MCF 10A (cell line): ENCODE measurements at regions not wholly inside any gene's neighbourhood (a gene's known extent, or its start where the extent isn't known, plus 50 kb on each side); places are given as distances from the start of the nearest gene placed in this dataset.

ENCODE experiments used
- BruUV-seq: library from RNA; stranded (reverse); fragments of 400-500 nt; replicated peaks from 2 replicates; lab custom pipeline; 2021; lab: Mats Ljungman, UMichigan
- CTCF ChIA-PET: fragments of 300-600 bp; sonication (Branson Sonifier 250); formaldehyde crosslinking; extraction: SDS; loops from one replicate; lab custom pipeline; 2021; ENCODE audit warnings: antibody characterized with exemption, inconsistent platforms; lab: Yijun Ruan, JAX
- POLR2A ChIA-PET: fragments of 300-600, 350-650 bp; sonication (Branson Sonifier 250); formaldehyde crosslinking; extraction: SDS; loops from one replicate; lab custom pipeline; 2020; ENCODE audit warnings: antibody characterized with exemption, inconsistent platforms; lab: Yijun Ruan, JAX
- DNase-seq: peaks from one replicate; pipeline ENCODE4 v3.0.0-alpha.2; 2018; ENCODE audit not compliant: unreplicated experiment
- H3K27ac Mint-ChIP-seq: one replicate; pipeline ENCODE4 v1.8.0; 2022; ENCODE audit warnings: mild to moderate bottlenecking, low read depth, mixed read lengths; ENCODE audit not compliant: unreplicated experiment
- H3K27me3 Mint-ChIP-seq: one replicate; pipeline ENCODE4 v1.8.0; 2022; ENCODE audit warnings: mixed read lengths; ENCODE audit not compliant: insufficient read depth, unreplicated experiment
- H3K36me3 Mint-ChIP-seq: one replicate; pipeline ENCODE4 v1.8.0; 2022; ENCODE audit warnings: mild to moderate bottlenecking, moderate library complexity, mixed read lengths; ENCODE audit not compliant: insufficient read depth, unreplicated experiment
- H3K4me1 Mint-ChIP-seq: one replicate; pipeline ENCODE4 v1.8.0; 2022; ENCODE audit warnings: mixed read lengths; ENCODE audit not compliant: insufficient read depth, unreplicated experiment
- H3K4me3 Mint-ChIP-seq: one replicate; pipeline ENCODE4 v1.8.0; 2022; ENCODE audit warnings: mild to moderate bottlenecking, moderate library complexity, mixed read lengths; ENCODE audit not compliant: unreplicated experiment
- H3K9me3 Mint-ChIP-seq: one replicate; pipeline ENCODE4 v1.8.0; 2022; ENCODE audit warnings: mixed read lengths; ENCODE audit not compliant: unreplicated experiment
- CTCF ChIP-seq: fragments of 200-600 bp; IDR thresholded peaks from one replicate; pipeline ENCODE4 v1.8.0; 2022; ENCODE audit warnings: antibody characterized with exemption, mild to moderate bottlenecking; ENCODE audit not compliant: unreplicated experiment
- intact Hi-C: fragments of 100-400 bp; cut with micrococcal nuclease; formaldehyde crosslinking; loops from 2 replicates; pipeline ENCODE4 v1.14.1; 2022

GRCh38 chr4:132125131-132125530, 1024.0 kb upstream of the PCDH10 start:
- CTCF ChIA-PET, result no interaction called here
- Mint-ChIP-seq H3K27ac (no peak overlapping the region), H3K4me1 (no peaks in the 10 kb centered on the region), H3K27me3 (no peaks in the 10 kb centered on the region), H3K36me3 (no peaks in the 10 kb centered on the region), H3K9me3 (peaks cover 8% of the 10 kb centered on the region), H3K4me3 (no peak overlapping the region)
- intact Hi-C loops, result no loop called here
- DNase-seq, result no peak
- no peak for TF ChIP-seq CTCF
- POLR2A ChIA-PET, result no interaction called here
- no TSS peak for BruUV-seq

GRCh38 chr4:132132433-132132832, 1016.7 kb upstream of the PCDH10 start:
- ChIA-PET CTCF (no interaction called here), POLR2A (no interaction called here)
- Mint-ChIP-seq H3K4me1 (no peaks in the 10 kb centered on the region), H3K9me3 (no peaks in the 10 kb centered on the region), H3K27me3 (no peaks in the 10 kb centered on the region), H3K36me3 (no peaks in the 10 kb centered on the region), H3K27ac (no peak overlapping the region), H3K4me3 (no peak overlapping the region)
- intact Hi-C loops, result no loop called here
- DNase-seq, result no peak
- BruUV-seq, result no TSS peak
- no peak for TF ChIP-seq CTCF

DNA sequence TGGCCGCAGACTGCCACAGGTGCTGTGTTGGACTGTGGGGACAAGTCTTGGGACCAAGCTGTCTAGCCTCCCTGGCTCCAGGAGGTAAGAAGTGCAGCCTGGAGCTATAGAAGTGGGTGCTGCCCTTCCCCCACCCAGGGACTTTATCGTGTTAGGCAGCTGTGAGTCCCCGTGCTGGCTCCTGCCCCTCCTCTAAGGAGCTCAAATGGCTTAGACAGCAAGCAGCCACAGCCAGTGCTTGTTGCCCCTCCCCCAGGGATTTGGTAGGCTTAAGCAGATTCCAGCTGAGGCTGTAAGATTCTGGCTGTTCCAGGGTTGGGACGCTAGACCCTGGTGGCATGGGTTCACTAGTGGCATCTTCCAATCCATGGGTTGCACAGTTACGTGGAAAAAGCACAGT, 979.4 kb upstream of the PCDH10 start:
- Mint-ChIP-seq H3K27me3 (no peaks in the 10 kb centered on the region), H3K27ac (no peak overlapping the region), H3K9me3 (peaks cover 7% of the 10 kb centered on the region), H3K36me3 (no peaks in the 10 kb centered on the region), H3K4me3 (no peak overlapping the region), H3K4me1 (no peaks in the 10 kb centered on the region)
- no peak for DNase-seq
- POLR2A ChIA-PET, result no interaction called here
- BruUV-seq, result no TSS peak
- CTCF ChIA-PET, result interaction anchor here (0.6 kb wide), 1 partner anchor 311 kb away, joined by 3 read pairs; no protein-coding TSS in a partner anchor
- intact Hi-C loops, result no loop called here
- TF ChIP-seq CTCF, result no peak

- ChIA-PET POLR2A (interaction anchor here (0.5 kb wide), 1 partner anchor 69 kb away, joined by 5 read pairs; no protein-coding TSS in a partner anchor), CTCF (no interaction called here)
- no TSS peak for BruUV-seq
- H3K27me3 Mint-ChIP-seq, result no peaks in the 10 kb centered on the region
- intact Hi-C loops, result no loop called here
- no peak for TF ChIP-seq CTCF
- H3K4me1 Mint-ChIP-seq, result peaks cover 5% of the 10 kb centered on the region
- H3K36me3 Mint-ChIP-seq, result no peaks in the 10 kb centered on the region
- DNase-seq, result peak; percentile 11
- peaks cover 7% of the 10 kb centered on the region for H3K9me3 Mint-ChIP-seq
- H3K4me3 Mint-ChIP-seq, result no peak overlapping the region
- H3K27ac Mint-ChIP-seq, result no peak overlapping the region
These were observed 969.1 kb upstream of the PCDH10 start for GRCh38 chr4:132180020-132180427.
